ENCODE measurements at regions not wholly inside any gene's neighbourhood (a gene's known extent, or its start where the extent isn't known, plus 50 kb on each side); places are given as distances from the start of the nearest gene placed in this dataset.

GRCh38 chr9:80775530-80775929, 913.8 kb downstream of the TLE1 start:
- TF ChIP-seq CTCF (conservative IDR thresholded peaks at IDR 0.05; ENCODE audit: low read length) (no peak), EZH2phosphoT487 (IDR thresholded peaks at IDR 0.05; ENCODE audit: borderline replicate concordance) (no peak)

Data from Loucy (cell line).